HFF-Myc (cell line): ENCODE measurements at regions not wholly inside any gene's neighbourhood (a gene's known extent, or its start where the extent isn't known, plus 50 kb on each side); places are given as distances from the start of the nearest gene placed in this dataset.

Source experiments
- DNase-seq: peaks from one replicate; pipeline ENCODE4 v3.0.0-alpha.2; 2011; ENCODE audit warnings: low read depth; ENCODE audit errors: extremely low read depth
- H3K4me3 ChIP-seq: replicated peaks from 2 replicates; pipeline ENCODE4 v1.5.1; 2011; ENCODE audit warnings: low read depth, mild to moderate bottlenecking, control low read depth, low read length
- CTCF ChIP-seq: IDR thresholded peaks from 2 replicates; pipeline ENCODE4 v1.5.1; 2012; ENCODE audit warnings: mild to moderate bottlenecking, low read depth, low read length, control low read depth; ENCODE audit errors: missing control alignments

- no peak overlapping the region for H3K4me3 ChIP-seq
- TF ChIP-seq CTCF = no peak
- DNase-seq = no peak
Observed at GRCh38 chr3:72219752-72220151, 434.8 kb upstream of the PROK2 start.

- TF ChIP-seq CTCF = no peak
- no peak for DNase-seq
- H3K4me3 ChIP-seq = no peak overlapping the region
Observed at GRCh38 chr3:72217570-72217969, 432.6 kb upstream of the PROK2 start.

GRCh38 chr3:72214066-72214951, 429.4 kb upstream of the PROK2 start:
- H3K4me3 ChIP-seq = no peak overlapping the region
- no peak for TF ChIP-seq CTCF
- DNase-seq = no peak

GRCh38 chr3:72213296-72214065, 428.5 kb upstream of the PROK2 start:
- DNase-seq = no peak
- no peak for TF ChIP-seq CTCF
- H3K4me3 ChIP-seq = no peak overlapping the region

GRCh38 chr3:72212396-72212795, 427.4 kb upstream of the PROK2 start:
- DNase-seq = no peak
- no peak for TF ChIP-seq CTCF
- no peak overlapping the region for H3K4me3 ChIP-seq

- no peak overlapping the region for H3K4me3 ChIP-seq
- TF ChIP-seq CTCF = no peak
- DNase-seq = no peak
Observed at GRCh38 chr3:72210261-72210660, 425.3 kb upstream of the PROK2 start.
